H9 (cell line): ENCODE measurements at regions not wholly inside any gene's neighbourhood (a gene's known extent, or its start where the extent isn't known, plus 50 kb on each side); places are given as distances from the start of the nearest gene placed in this dataset.

ENCODE experiments used
- DNase-seq: peaks from one replicate; pipeline ENCODE4 v3.0.0-alpha.2; 2017
- H2AFZ ChIP-seq: one replicate; pipeline ENCODE4 v1.6.1; 2013; ENCODE audit warnings: mild to moderate bottlenecking, low read length, control low read depth, moderate library complexity
- H2AK5ac ChIP-seq: 2 replicates; pipeline ENCODE4 v1.6.1; 2013; ENCODE audit warnings: low read length, control low read depth, mixed read lengths; ENCODE audit not compliant: insufficient read length
- H2BK120ac ChIP-seq: one replicate; pipeline ENCODE4 v1.6.1; 2013; ENCODE audit warnings: low read depth, mild to moderate bottlenecking, low read length, control low read depth, inconsistent platforms; ENCODE audit not compliant: poor library complexity, severe bottlenecking
- H2BK12ac ChIP-seq: 2 replicates; pipeline ENCODE4 v1.6.1; 2013; ENCODE audit warnings: low read length, control low read depth, mixed read lengths, low read depth; ENCODE audit not compliant: insufficient read length
- H2BK15ac ChIP-seq: 2 replicates; pipeline ENCODE4 v1.6.1; 2013; ENCODE audit warnings: low read depth, low read length, control low read depth
- H2BK20ac ChIP-seq: one replicate; pipeline ENCODE4 v1.6.1; 2013; ENCODE audit warnings: low read depth, mild to moderate bottlenecking, low read length, control low read depth, inconsistent platforms; ENCODE audit not compliant: poor library complexity, severe bottlenecking
- H2BK5ac ChIP-seq: 2 replicates; pipeline ENCODE4 v1.6.1; 2013; ENCODE audit warnings: low read length, control low read depth, mixed read lengths; ENCODE audit not compliant: insufficient read length
- H3K14ac ChIP-seq: 2 replicates; pipeline ENCODE4 v1.6.1; 2013; ENCODE audit warnings: low read length, control low read depth; ENCODE audit not compliant: insufficient read depth
- H3K18ac ChIP-seq: 2 replicates; pipeline ENCODE4 v1.6.1; 2013; ENCODE audit warnings: low read depth, mild to moderate bottlenecking, mixed read lengths, low read length, control low read depth; ENCODE audit not compliant: insufficient read length
- H3K23ac ChIP-seq: 2 replicates; pipeline ENCODE4 v1.6.1; 2013; ENCODE audit warnings: low read length, control low read depth, mixed read lengths, low read depth; ENCODE audit not compliant: insufficient read length
- H3K23me2 ChIP-seq: 2 replicates; pipeline ENCODE4 v1.6.1; 2013; ENCODE audit warnings: low read depth, mild to moderate bottlenecking, mixed read lengths, low read length, control low read depth; ENCODE audit not compliant: insufficient read length, poor library complexity, severe bottlenecking
- H3K27ac ChIP-seq: 2 replicates; pipeline ENCODE4 v1.5.1; 2013; ENCODE audit warnings: low read length, control low read depth, mixed read lengths, low read depth; ENCODE audit not compliant: insufficient read length
- H3K27me3 ChIP-seq: 2 replicates; pipeline ENCODE4 v1.6.1; 2013; ENCODE audit warnings: low read length, control low read depth, inconsistent platforms; ENCODE audit not compliant: insufficient read depth
- H3K4ac ChIP-seq: 2 replicates; pipeline ENCODE4 v1.6.1; 2013; ENCODE audit warnings: low read depth, mild to moderate bottlenecking, control low read depth, inconsistent platforms, low read length, moderate library complexity
- H3K4me1 ChIP-seq: 2 replicates; pipeline ENCODE4 v1.6.1; 2013; ENCODE audit warnings: low read length, control low read depth, inconsistent platforms; ENCODE audit not compliant: insufficient read depth
- H3K4me2 ChIP-seq: 2 replicates; pipeline ENCODE4 v1.6.1; 2013; ENCODE audit warnings: low read length, control low read depth, mixed read lengths; ENCODE audit not compliant: insufficient read length, insufficient read depth
- H3K56ac ChIP-seq: 2 replicates; pipeline ENCODE4 v1.6.1; 2013; ENCODE audit warnings: low read depth, mild to moderate bottlenecking, mixed read lengths, low read length, control low read depth; ENCODE audit not compliant: insufficient read length
- H3K79me1 ChIP-seq: 2 replicates; pipeline ENCODE4 v1.6.1; 2013; ENCODE audit warnings: low read depth, mild to moderate bottlenecking, moderate library complexity, low read length, control low read depth, inconsistent platforms; ENCODE audit not compliant: insufficient read depth, poor library complexity, severe bottlenecking
- H3K79me2 ChIP-seq: 2 replicates; pipeline ENCODE4 v1.6.1; 2013; ENCODE audit warnings: low read length, control low read depth, inconsistent platforms; ENCODE audit not compliant: insufficient read depth
- H3K9ac ChIP-seq: 2 replicates; pipeline ENCODE4 v1.6.1; 2013; ENCODE audit warnings: low read length, control low read depth, mixed read lengths; ENCODE audit not compliant: insufficient read length; ENCODE audit errors: extremely low read depth
- H3K9me3 ChIP-seq: one replicate; pipeline ENCODE4 v1.6.1; 2013; ENCODE audit warnings: low read depth, low read length, inconsistent platforms; ENCODE audit not compliant: control insufficient read depth
- H3T11ph ChIP-seq: one replicate; pipeline ENCODE4 v1.6.1; 2013; ENCODE audit warnings: mild to moderate bottlenecking, low read length, control low read depth, inconsistent platforms
- H4K20me1 ChIP-seq: one replicate; pipeline ENCODE4 v1.6.1; 2013; ENCODE audit not compliant: control insufficient read depth, insufficient read length, insufficient read depth
- H4K5ac ChIP-seq: 2 replicates; pipeline ENCODE4 v1.6.1; 2013; ENCODE audit warnings: low read depth, mild to moderate bottlenecking, mixed read lengths, low read length, control low read depth; ENCODE audit not compliant: insufficient read length
- H4K8ac ChIP-seq: replicated peaks from 2 replicates; pipeline ENCODE4 v1.6.1; 2013; ENCODE audit warnings: low read length, control low read depth, mixed read lengths, low read depth; ENCODE audit not compliant: insufficient read length
- H4K91ac ChIP-seq: 2 replicates; pipeline ENCODE4 v1.6.1; 2013; ENCODE audit warnings: low read depth, mild to moderate bottlenecking, moderate library complexity, mixed read lengths, low read length, control low read depth; ENCODE audit not compliant: insufficient read length
- H3K27ac Mint-ChIP-seq, 3 experiments: 2 replicates in 2 of 3; 3 replicates in 1 of 3; pipeline ENCODE4 v1.8.0; 2020 to 2021; ENCODE audit warnings: mixed read lengths in 3 of 3, mild to moderate bottlenecking in 1 of 3, moderate library complexity in 1 of 3
- H3K27me3 Mint-ChIP-seq: 2 replicates; pipeline ENCODE4 v1.8.0; 2021; ENCODE audit warnings: low read depth, mild to moderate bottlenecking, moderate library complexity, mixed read lengths
- H3K36me3 Mint-ChIP-seq, 3 experiments: 2 replicates in 2 of 3; 3 replicates in 1 of 3; pipeline ENCODE4 v1.8.0; 2020 to 2021; ENCODE audit warnings: low read depth in 3 of 3, mixed read lengths in 3 of 3; ENCODE audit not compliant: insufficient read depth in 1 of 3
- H3K4me1 Mint-ChIP-seq, 2 experiments: 2 replicates each; pipeline ENCODE4 v1.8.0; 2020; ENCODE audit warnings: mixed read lengths in 2 of 2
- H3K4me3 Mint-ChIP-seq, 2 experiments: 2 replicates in 1 of 2; 3 replicates in 1 of 2; pipeline ENCODE4 v1.8.0; 2020 to 2021; ENCODE audit warnings: mild to moderate bottlenecking in 2 of 2, mixed read lengths in 2 of 2, moderate library complexity in 1 of 2
- H3K9me3 Mint-ChIP-seq, 2 experiments: 2 replicates in 1 of 2; 3 replicates in 1 of 2; pipeline ENCODE4 v1.8.0; 2020; ENCODE audit warnings: mild to moderate bottlenecking in 2 of 2, mixed read lengths in 2 of 2, moderate library complexity in 1 of 2
- WGBS: extraction: QIAGEN DNeasy Blood & Tissue Kit; methylation state at CpG from one replicate; pipeline ENCODE4 v1.1.7; 2013; ENCODE audit warnings: missing lambda C conversion rate, low lambda C conversion rate, mixed read lengths; ENCODE audit not compliant: insufficient read length; ENCODE audit errors: extremely low coverage; 5-methylcytosine and 5-hydroxymethylcytosine counted together
- TF ChIP-seq, protein P1 (sequence below): fragments of 200-600 bp; sonication (generic); conservative IDR thresholded peaks from 3 replicates; pipeline ENCODE4 v1.8.0; 2021; ENCODE audit warnings: antibody characterized with exemption, mild to moderate bottlenecking

GRCh38 chrX:34874763-34875162 is 67.8 kb upstream of the FAM47B start:
- TF ChIP-seq, protein P1, sequence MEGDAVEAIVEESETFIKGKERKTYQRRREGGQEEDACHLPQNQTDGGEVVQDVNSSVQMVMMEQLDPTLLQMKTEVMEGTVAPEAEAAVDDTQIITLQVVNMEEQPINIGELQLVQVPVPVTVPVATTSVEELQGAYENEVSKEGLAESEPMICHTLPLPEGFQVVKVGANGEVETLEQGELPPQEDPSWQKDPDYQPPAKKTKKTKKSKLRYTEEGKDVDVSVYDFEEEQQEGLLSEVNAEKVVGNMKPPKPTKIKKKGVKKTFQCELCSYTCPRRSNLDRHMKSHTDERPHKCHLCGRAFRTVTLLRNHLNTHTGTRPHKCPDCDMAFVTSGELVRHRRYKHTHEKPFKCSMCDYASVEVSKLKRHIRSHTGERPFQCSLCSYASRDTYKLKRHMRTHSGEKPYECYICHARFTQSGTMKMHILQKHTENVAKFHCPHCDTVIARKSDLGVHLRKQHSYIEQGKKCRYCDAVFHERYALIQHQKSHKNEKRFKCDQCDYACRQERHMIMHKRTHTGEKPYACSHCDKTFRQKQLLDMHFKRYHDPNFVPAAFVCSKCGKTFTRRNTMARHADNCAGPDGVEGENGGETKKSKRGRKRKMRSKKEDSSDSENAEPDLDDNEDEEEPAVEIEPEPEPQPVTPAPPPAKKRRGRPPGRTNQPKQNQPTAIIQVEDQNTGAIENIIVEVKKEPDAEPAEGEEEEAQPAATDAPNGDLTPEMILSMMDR = no peak
- Histone ChIP-seq H2AK5ac (no peak overlapping the region), H3K23ac (no peak overlapping the region), H3K79me2 (no peaks in the 10 kb centered on the region), H4K20me1 (no peaks in the 10 kb centered on the region), H3K9ac (no peak overlapping the region), H2BK120ac (no peak overlapping the region), H2BK15ac (no peak overlapping the region), H2AFZ (no peak overlapping the region), H3K9me3 (no peaks in the 10 kb centered on the region), H3T11ph (no peak overlapping the region), H3K18ac (no peak overlapping the region), H3K27me3 (no peaks in the 10 kb centered on the region), H3K4ac (no peak overlapping the region), H3K14ac (no peak overlapping the region), H3K27ac (no peak overlapping the region), H3K56ac (no peak overlapping the region), H4K91ac (no peak overlapping the region), H4K5ac (no peak overlapping the region), H4K8ac (no peak overlapping the region), H3K79me1 (no peaks in the 10 kb centered on the region), H2BK20ac (no peak overlapping the region), H2BK5ac (no peak overlapping the region), H3K23me2 (no peaks in the 10 kb centered on the region), H3K4me2 (no peak overlapping the region), H3K4me1 (no peaks in the 10 kb centered on the region), H2BK12ac (no peak overlapping the region)
- DNase-seq = no peak
- Mint-ChIP-seq H3K4me3 (no peak overlapping the region), H3K27ac (no peak overlapping the region), H3K36me3 (peaks cover 16 to 25% (median 19%) of the 10 kb centered on the region in 3 experiments), H3K27me3 (peaks cover 14% of the 10 kb centered on the region), H3K4me1 (peaks cover 16 to 18% of the 10 kb centered on the region in 2 experiments), H3K9me3 (peaks cover 25 to 55% of the 10 kb centered on the region in 2 experiments)
- no CpG with 5 or more reads among the region's 4 CpGs for WGBS
